ENCODE measurements at regions not wholly inside any gene's neighbourhood (a gene's known extent, or its start where the extent isn't known, plus 50 kb on each side); places are given as distances from the start of the nearest gene placed in this dataset.

- TF ChIP-seq ZBTB33 (IDR thresholded peaks at IDR 0.05; ENCODE audit: extremely low read depth, insufficient replicate concordance, low read length) = no peak
- TF ChIP-seq CEBPB (IDR thresholded peaks at IDR 0.05; ENCODE audit: low read depth) = no peak
- no peak for TF ChIP-seq MAX (IDR thresholded peaks at IDR 0.05)
- no peak for TF ChIP-seq EZH2 (IDR thresholded peaks at IDR 0.05)
- no peak for TF ChIP-seq SRF (IDR thresholded peaks at IDR 0.05; ENCODE audit: low read depth)
These were observed 128.7 kb upstream of the PIK3R1 start (continued) for GRCh38 chr5:68086857-68087256.

GRCh38 chr5:68086439-68086838 is 129.1 kb upstream of the PIK3R1 start:
- Histone ChIP-seq H3K9ac (ENCODE audit: low read length) (no peak overlapping the region), H3K27me3 (ENCODE audit: insufficient read depth, low read length) (peaks cover 13% of the 10 kb centered on the region), H2AFZ (ENCODE audit: low read depth, low read length, poor library complexity, severe bottlenecking) (no peak overlapping the region), H3K4me2 (ENCODE audit: low read length) (no peak overlapping the region), H3K36me3 (ENCODE audit: control insufficient read depth in 1 of 2, insufficient read depth in 2 of 2, low read length in 2 of 2) (no peaks in the 10 kb centered on the region), H3K27ac (ENCODE audit: low read depth, low read length) (no peak overlapping the region), H3K4me1 (ENCODE audit: control insufficient read depth in 1 of 2, insufficient read depth in 2 of 2, low read length in 2 of 2) (no peaks in the 10 kb centered on the region), H4K20me1 (ENCODE audit: insufficient read depth) (no peaks in the 10 kb centered on the region), H3K79me2 (ENCODE audit: insufficient read depth, low read length) (no peaks in the 10 kb centered on the region), H3K9me3 (ENCODE audit: control insufficient read depth in 1 of 2, insufficient read depth in 1 of 2, low read depth in 1 of 2, low read length in 2 of 2) (no peaks in the 10 kb centered on the region), H3K9me2 (ENCODE audit: insufficient read depth) (no peaks in the 10 kb centered on the region), H3K4me3 (replicated peaks in 1 of 2; ENCODE audit: low read depth in 1 of 2, low read length in 2 of 2) (no peak overlapping the region)
- intact Hi-C loops (cut with micrococcal nuclease) = no loop called here
- ChIA-PET RAD21 (ENCODE audit: low non-redundant PET in 1 of 2, low total read pairs in 2 of 2, uncharacterized antibody in 2 of 2, unreplicated experiment in 2 of 2) (no interaction called here), POLR2A (no interaction called here), CTCF (no interaction called here)
- ATAC-seq (no peak), DNase-seq (ENCODE audit: low read depth, low spot score) (no peak)
- BruUV-seq (replicated peaks) = no TSS peak
- TF ChIP-seq CEBPB (IDR thresholded peaks at IDR 0.05; ENCODE audit: low read depth) (no peak), ZFX (IDR thresholded peaks at IDR 0.05) (no peak), YY1 (IDR thresholded peaks at IDR 0.05; ENCODE audit: extremely low read depth, insufficient replicate concordance, low read depth, low read length) (no peak), POLR2AphosphoS5 (IDR thresholded peaks at IDR 0.05; ENCODE audit: low read depth, low read length) (no peak), ATF3 (IDR thresholded peaks at IDR 0.05) (no peak), EZH2 (IDR thresholded peaks at IDR 0.05) (no peak), JUND (IDR thresholded peaks at IDR 0.05) (no peak), REST (IDR thresholded peaks at IDR 0.05; ENCODE audit: low read depth) (no peak), SIN3A (IDR thresholded peaks at IDR 0.05; ENCODE audit: low read depth) (no peak), EZH2phosphoT487 (IDR thresholded peaks at IDR 0.05; ENCODE audit: borderline replicate concordance) (no peak), TCF7L2 (IDR thresholded peaks at IDR 0.05; ENCODE audit: borderline replicate concordance, extremely low read depth, insufficient read depth, insufficient read length) (no peak), SP1 (IDR thresholded peaks at IDR 0.05; ENCODE audit: low read depth) (no peak), FOSL1 (IDR thresholded peaks at IDR 0.05; ENCODE audit: low read depth) (no peak), RAD21 (IDR thresholded peaks at IDR 0.05; ENCODE audit: low read depth) (no peak), ELF1 (IDR thresholded peaks at IDR 0.05; ENCODE audit: borderline replicate concordance, low read depth) (no peak), CBX3 (IDR thresholded peaks at IDR 0.05; ENCODE audit: low read depth) (no peak), ZNF274 (IDR thresholded peaks at IDR 0.05; ENCODE audit: low read depth, low read length) (no peak)
